ENCODE measurements at regions not wholly inside any gene's neighbourhood (a gene's known extent, or its start where the extent isn't known, plus 50 kb on each side); places are given as distances from the start of the nearest gene placed in this dataset.

- no peak for DNase-seq
Measured at GRCh38 chr18:55753643-55754263, 165.8 kb upstream of the TCF4 start.

GRCh38 chr18:55751476-55751875 is 163.5 kb upstream of the TCF4 start:
- no peak for DNase-seq

- no peak for DNase-seq
Measured at GRCh38 chr18:55748227-55748738, 160.3 kb upstream of the TCF4 start.

- no peak for DNase-seq
Measured at GRCh38 chr18:55744206-55744605, 156.2 kb upstream of the TCF4 start.

- DNase-seq = no peak
Measured at GRCh38 chr18:55743736-55744135, 155.7 kb upstream of the TCF4 start.

- no peak for DNase-seq
Measured at GRCh38 chr18:55743133-55743532, 155.1 kb upstream of the TCF4 start.

- no peak for DNase-seq
Measured at GRCh38 chr18:55739488-55739887, 151.5 kb upstream of the TCF4 start.

- DNase-seq = no peak
Measured at GRCh38 chr18:55738483-55739114, 150.6 kb upstream of the TCF4 start.

- DNase-seq = no peak
Measured at GRCh38 chr18:55737781-55738468, 149.9 kb upstream of the TCF4 start.

- no peak for DNase-seq
Measured at GRCh38 chr18:55737266-55737665, 149.3 kb upstream of the TCF4 start.

- DNase-seq = no peak
Measured at GRCh38 chr18:55735969-55736368, 148.0 kb upstream of the TCF4 start.

- no peak for DNase-seq
Measured at GRCh38 chr18:55735199-55735855, 147.3 kb upstream of the TCF4 start.

GRCh38 chr18:55732227-55733106 is 144.5 kb upstream of the TCF4 start:
- DNase-seq = no peak

GRCh38 chr18:55731594-55732042 is 143.6 kb upstream of the TCF4 start:
- DNase-seq = no peak

GRCh38 chr18:55721006-55721405 is 133.0 kb upstream of the TCF4 start:
- peak; percentile 73 for DNase-seq

GRCh38 chr18:55713707-55714106 is 125.7 kb upstream of the TCF4 start:
- DNase-seq = no peak

GRCh38 chr18:55706898-55707297 is 118.9 kb upstream of the TCF4 start:
- DNase-seq = no peak

GRCh38 chr18:55699233-55699765 is 111.3 kb upstream of the TCF4 start:
- DNase-seq = no peak

- DNase-seq = no peak
Measured at GRCh38 chr18:55696811-55697210, 108.8 kb upstream of the TCF4 start.

- DNase-seq = no peak
Measured at GRCh38 chr18:55695091-55695490, 107.1 kb upstream of the TCF4 start.

- no peak for DNase-seq
Measured at GRCh38 chr18:55694291-55694690, 106.3 kb upstream of the TCF4 start.

- no peak for DNase-seq
Measured at GRCh38 chr18:55688030-55688429, 100.0 kb upstream of the TCF4 start.

Data from NCI-H146 (cell line).